COLO668 (cell line): ENCODE measurements at regions not wholly inside any gene's neighbourhood (a gene's known extent, or its start where the extent isn't known, plus 50 kb on each side); places are given as distances from the start of the nearest gene placed in this dataset.
"Not testable (repeated sequence)": the region's sequence is repeated elsewhere in the genome, so short reads cannot be mapped to it uniquely, and the experiment has no call there.

Experiments
- DNase-seq: peaks from one replicate; lab custom pipeline; 2025; ENCODE audit not compliant: unreplicated experiment; lab: John Stamatoyannopoulos, UW

- not testable (repeated sequence) for DNase-seq
Measured at GRCh38 chrX:152507168-152507567, 56.1 kb upstream of the GABRA3 start.

- DNase-seq, result no peak
Measured at GRCh38 chrX:152520653-152521052, 69.5 kb upstream of the GABRA3 start.

- DNase-seq, result no peak
Measured at GRCh38 chrX:152528193-152528592, 77.1 kb upstream of the GABRA3 start.

- DNase-seq, result no peak
Measured at GRCh38 chrX:152530967-152531366, 79.9 kb upstream of the GABRA3 start.

GRCh38 chrX:152537373-152537772, 86.3 kb upstream of the GABRA3 start:
- DNase-seq, result peak; percentile 4

- no peak for DNase-seq
Measured at GRCh38 chrX:152573866-152574265, 63.8 kb upstream of the GABRQ start.

GRCh38 chrX:152575331-152575730, 62.4 kb upstream of the GABRQ start:
- DNase-seq, result no peak

- DNase-seq, result not testable (repeated sequence)
Measured at GRCh38 chrX:152587523-152587922, 50.2 kb upstream of the GABRQ start.
